IPS DF 4.7 (cell line): ENCODE measurements at regions not wholly inside any gene's neighbourhood (a gene's known extent, or its start where the extent isn't known, plus 50 kb on each side); places are given as distances from the start of the nearest gene placed in this dataset.
"Not testable (repeated sequence)": the region's sequence is repeated elsewhere in the genome, so short reads cannot be mapped to it uniquely, and the experiment has no call there.

Experiments
- DNase-seq: peaks from one replicate; pipeline ENCODE4 v3.0.0-alpha.2; 2013; ENCODE audit warnings: low spot score; ENCODE audit errors: extremely low read depth

DNA sequence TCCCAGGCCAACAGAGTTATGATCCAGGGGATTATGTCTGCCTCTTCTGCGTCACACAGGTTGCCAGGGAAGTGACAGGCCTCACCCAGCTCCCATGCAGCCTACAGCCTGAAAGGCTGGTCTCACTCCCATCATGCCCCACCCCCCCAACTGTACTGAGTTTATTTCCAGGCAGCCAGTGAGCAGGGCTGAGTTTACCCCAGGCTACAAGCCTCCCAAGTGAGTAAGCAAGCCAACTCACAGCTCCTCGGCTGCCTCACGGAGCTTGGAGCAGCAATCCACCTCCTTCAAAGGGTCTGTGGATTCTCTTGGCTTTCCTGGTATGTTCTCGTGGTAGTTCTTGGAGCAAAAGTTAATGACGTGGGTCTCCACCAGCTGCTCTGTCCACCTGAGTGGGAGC is 1147.6 kb upstream of the ADGRL4 start:
- DNase-seq: no peak

DNA sequence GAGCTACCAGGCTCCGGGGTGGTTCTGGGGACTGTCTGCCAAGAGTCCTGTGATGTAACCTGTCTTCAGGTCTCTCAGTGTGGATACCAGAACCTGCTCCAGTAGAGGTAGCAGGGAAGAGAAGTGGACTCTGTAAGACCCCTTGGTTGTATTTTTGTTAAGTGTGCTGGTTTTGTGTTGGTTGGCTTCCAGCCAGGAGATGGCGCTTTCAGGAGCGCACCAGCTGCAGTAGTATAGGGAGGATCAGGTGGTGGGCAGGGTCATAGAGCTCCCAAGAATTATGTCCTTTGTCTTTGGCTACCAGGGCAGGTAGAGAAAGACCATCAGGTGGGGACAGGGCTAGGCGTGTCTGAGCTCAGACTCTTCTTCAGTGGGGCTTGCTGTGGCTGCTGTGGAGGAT is 1147.2 kb upstream of the ADGRL4 start:
- no peak for DNase-seq

DNA sequence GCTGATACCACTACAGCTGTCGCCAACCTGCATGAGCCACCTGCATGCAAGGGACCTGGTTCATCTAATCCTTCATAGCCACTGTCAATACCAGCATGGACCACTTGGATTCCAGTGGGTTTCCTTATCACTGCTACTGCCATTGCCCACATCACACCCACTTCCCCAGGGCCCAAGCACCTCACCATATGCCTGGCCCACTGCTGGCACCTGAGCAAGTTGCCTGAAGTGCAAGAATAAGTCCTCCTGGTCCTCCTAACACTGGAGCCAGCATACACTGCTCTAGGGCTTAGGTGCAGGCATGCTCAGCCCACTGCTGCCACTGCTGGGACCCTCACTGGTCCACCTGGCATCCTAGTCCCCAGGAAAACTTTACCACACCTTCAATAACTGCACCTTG is 1136.8 kb upstream of the ADGRL4 start:
- DNase-seq: no peak

DNA sequence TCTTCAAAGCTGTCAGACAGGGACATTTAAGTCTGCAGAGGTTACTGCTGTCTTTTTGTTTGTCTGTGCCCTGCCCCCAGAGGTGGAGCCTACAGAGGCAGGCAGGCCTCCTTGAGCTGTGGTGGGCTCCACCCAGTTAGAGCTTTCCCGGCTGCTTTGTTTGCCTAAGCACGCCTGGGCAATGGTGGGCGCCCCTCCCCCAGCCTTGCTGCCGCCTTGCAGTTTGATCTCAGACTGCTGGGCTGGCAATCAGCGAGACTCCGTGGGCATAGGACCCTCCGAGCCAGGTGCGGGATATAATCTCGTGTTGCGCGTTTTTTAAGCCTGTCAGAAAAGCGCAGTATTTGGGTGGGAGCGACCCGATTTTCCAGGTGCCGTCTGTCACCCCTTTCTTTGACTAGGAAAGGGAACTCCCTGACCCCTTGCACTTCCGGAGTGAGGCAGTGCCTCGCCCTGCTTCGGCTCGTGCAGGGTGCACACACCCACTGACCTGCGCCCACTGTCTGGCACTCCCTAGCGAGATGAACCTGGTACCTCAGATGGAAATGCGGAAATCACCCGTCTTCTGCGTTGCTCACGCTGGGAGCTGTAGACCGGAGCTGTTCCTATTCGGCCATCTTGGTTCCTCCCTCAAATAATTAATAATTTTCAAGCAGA is 1131.5 kb upstream of the ADGRL4 start:
- not testable (repeated sequence) for DNase-seq

DNA sequence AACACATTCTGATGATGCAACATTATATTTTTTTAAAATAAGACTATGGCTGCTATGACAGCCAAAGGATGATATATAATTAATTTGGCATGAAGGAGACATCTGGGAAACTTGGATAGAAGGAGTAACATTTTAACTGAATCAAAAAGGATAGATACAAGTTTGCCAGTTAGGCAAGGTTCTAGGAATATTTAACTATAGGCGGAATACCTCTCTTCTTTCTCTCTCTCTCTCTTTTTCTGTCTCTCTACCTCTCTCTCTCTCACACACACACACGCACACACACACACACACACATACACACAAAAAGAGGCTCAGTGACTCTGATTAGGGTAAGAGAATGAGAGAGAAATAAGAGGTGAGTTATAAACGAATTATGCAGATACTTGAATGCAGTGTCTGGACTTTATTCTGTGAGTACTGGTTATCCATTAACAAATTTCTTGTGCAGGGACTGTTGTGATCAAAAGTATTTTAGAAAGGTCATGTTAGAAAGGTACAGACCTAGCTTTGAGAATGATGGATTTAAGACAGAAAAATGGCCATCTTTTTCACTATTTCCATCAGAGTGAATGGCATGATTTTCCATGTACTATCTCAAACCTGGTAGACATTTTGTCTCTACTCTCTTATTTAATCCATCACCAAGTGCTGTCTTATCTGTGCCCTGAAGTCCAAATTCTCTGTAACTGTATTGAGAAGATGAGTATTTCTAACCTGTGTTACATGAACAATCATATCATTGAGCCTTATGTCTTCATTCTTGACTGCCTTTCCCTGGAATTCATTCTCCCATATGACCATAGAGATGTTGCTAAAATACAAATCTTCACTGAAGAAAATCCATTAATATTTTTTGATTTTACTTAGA is 1106.9 kb upstream of the ADGRL4 start:
- DNase-seq: no peak

DNA sequence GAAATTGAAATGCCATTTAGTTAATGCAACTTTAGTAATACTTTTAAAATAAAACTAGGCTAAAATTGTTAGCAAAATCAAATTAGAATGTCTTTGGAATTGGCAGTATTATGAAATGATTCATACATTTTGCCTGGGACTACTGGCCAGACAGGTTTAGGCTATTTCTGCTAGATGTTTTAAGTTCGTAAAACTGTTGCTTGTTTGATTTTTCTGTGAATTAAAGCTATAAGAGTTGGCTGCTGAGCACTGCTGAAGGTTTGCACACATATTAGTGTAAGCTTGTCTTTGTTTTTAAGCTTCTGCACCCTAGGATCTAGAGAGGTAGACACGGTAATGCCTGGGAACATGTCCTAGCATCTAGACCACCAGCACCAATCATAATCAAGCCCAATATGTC is 1094.6 kb upstream of the ADGRL4 start:
- no peak for DNase-seq

DNA sequence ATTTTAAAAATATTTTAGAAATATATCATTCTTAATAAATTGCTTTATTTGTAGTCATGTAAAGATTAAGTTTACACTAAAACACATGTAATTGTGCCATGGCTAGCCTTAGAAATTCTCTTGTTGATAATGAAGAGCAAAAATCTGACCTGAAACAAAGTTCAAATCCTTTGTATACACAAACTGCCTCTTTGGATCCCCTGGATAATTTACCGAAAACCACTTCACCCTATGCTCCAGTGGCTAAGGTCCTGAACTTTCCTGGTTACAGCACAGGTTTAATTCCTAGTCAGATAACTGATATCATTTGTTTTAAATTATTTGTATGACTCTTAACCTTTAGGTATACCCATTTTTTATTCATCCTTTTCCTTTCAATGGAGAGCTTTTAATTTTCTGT is 1093.2 kb upstream of the ADGRL4 start:
- DNase-seq: no peak

DNA sequence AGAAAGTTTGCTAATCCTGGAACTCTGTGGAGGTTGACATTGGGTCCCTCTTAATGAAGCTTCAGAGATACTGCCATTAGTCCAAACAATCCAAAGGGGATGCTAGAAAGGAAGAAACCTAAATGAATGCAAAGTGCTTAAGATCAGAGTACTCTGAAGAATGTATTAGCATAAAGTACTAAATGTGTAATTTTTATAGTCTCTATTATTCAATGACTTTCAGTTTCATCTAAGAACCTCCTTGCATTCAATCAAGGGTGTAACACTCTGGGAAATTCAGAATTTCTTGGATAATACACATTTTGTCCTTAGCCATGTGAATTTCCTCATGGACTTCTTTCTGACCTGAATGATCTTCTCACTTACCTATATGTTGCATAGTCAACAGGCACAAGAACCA is 1078.5 kb upstream of the ADGRL4 start:
- no peak for DNase-seq

DNA sequence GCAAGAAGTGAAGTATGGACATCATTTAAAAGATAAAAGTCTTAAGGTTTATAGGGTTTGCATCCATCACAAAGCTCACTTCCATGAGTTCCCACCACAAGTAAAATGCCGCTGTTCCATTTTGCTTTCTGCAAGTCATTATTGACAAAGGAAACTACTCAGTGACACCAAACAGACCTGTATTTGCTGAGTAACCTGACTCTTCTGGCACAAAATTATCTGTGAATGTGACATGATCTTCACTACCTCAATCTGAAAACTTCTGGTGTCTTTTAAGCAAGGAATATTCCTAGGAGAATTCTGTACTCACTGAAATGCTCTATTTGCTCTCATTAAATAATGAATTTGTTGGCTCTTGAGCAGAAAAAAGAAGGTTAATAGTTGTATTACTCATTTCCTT is 1077.4 kb upstream of the ADGRL4 start:
- no peak for DNase-seq

DNA sequence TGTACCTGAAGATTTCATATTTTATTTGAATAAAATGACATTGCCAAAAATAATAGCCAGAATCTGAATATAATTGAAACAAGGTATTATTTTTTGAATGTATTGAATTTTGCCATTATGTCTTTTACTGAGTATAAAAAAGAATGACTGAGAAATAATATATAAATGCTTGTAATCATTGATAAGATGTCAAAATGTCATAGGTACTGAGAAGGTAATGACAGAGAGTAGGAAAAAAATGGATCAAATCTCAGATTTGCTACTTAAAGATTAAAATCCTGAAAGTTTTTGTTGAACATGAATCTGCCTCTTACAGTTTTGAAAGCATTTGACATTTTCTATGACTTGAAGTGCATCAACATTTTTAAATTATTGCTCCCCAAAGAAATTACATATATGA is 1069.9 kb upstream of the ADGRL4 start:
- no peak for DNase-seq

DNA sequence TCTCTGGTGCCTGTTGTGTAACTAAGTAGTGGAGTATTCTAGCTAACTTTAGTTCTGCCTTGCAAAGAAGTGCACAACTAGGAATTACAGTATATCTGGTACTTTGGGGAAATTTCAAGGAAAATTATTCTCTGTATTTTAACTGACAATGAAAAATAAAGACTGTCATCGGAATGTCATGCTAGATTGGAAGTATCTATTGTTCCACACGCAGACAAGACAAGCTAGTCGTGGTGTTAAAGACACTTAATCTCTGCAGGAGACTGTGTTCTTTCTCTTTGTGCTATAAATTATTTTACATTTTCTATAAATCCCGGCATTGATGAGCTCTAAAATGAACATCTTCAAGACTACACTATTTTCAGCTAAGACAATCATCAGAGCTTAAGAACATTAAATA is 1068.8 kb upstream of the ADGRL4 start:
- no peak for DNase-seq

DNA sequence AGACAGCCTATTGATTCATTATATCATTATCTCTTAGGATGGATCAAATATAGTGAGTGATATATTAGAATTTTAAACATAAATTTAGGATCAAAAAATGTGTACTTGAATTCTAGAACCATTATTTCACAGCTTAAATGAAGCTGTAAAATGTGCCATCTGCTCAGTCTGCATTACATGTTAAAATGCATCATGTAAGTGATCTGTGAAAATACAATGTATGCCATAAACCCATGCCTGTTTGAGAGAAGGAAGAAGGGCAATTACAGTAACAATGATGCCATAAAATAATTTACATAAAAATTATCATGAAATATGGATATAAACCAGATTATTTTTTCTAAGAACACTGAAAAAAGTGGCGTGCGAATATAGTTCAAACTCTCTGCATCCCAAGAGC is 1066.0 kb upstream of the ADGRL4 start:
- DNase-seq: no peak

DNA sequence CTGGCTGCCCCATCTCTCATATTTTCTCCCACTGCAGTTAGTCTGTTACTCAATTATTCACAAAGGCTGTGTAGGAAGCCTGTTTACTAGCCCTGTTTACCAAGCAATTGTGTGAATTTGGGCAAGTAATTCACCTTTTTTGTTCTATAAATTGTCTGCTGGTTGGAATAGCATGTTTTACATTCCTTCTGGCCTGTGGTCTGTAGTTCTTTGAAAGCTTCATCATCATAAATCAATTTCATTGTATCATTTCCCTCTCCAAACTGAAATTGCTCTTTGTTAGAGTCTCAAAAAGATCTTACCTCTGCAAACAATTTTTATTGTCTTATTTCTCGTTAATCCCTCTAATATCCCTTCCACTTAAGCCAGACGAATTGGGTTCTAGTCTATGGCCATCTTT is 1059.5 kb upstream of the ADGRL4 start:
- no peak for DNase-seq

DNA sequence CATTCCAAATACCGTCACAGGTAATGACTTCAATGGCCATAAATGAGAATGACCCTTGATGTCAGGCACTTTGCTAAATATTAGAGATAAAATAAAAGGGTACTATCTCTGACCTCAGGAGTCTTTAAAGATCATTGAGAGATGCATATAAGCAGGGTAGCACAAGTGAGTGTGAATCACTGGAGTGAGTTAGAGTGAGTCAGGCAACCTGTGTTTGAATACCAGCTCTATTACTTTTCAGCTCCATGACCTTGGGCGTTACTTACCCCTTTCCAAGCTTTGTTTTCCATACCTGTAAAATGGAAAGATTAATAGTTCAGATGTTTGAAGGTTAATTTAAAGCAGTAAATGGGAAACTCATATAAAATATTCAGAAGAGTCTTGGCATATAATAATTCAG is 1058.0 kb upstream of the ADGRL4 start:
- no peak for DNase-seq

DNA sequence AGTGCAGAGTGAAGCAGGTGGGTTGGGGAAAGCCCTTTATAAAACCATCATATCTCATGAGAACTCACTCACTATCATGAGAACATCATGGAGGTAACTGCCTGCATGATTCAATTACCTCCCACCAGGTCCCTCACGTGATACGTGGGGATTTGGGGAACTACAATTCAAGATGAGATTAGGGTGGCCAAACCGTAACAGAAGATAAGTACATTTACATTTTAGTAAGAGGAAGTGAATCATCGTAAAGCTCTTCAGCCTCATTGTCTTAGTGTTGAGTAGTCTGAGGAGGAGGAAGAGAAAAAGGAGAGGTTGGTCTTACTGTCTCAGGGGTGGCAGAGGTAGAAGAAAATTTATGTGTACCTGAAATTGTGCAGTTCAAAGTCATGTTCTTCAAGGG is 1053.4 kb upstream of the ADGRL4 start:
- DNase-seq: no peak

DNA sequence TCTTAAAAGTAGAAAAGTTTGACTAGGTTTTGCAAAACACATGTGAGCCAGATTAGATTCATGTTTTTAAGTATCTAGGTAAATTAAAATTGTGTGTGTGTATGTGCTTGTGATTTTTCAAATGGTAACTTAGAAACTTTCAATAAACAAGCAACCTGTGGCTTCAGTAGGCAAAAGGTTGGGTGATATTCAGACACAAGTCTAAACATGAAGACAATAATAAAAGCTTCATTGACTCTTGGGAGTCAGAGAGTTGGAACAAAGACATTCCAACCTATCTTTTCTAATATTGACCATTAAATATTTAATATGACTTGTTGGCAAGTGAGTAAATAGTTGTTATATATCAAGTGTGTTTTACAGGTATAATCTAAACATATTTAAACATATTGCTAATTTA is 1049.6 kb upstream of the ADGRL4 start:
- DNase-seq: no peak

DNA sequence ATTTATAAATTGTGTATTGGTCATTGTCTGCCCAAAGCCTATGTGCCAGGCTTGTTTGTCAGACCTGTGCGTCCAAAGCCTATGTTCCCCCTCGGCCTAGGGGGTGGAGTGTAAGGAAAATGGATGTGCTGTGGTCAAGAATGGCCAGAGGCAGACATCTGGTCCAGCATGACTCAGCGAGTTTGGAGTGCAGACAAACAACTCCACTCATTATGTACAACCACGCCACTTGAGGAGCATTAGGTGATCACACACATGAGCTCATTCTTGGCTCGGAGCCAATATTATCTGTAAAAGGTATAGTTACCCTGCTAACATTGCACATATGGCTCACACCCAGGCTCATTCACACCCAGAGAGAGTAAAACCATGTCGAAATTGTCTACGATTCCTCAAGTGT is 1047.6 kb upstream of the ADGRL4 start:
- no peak for DNase-seq

DNA sequence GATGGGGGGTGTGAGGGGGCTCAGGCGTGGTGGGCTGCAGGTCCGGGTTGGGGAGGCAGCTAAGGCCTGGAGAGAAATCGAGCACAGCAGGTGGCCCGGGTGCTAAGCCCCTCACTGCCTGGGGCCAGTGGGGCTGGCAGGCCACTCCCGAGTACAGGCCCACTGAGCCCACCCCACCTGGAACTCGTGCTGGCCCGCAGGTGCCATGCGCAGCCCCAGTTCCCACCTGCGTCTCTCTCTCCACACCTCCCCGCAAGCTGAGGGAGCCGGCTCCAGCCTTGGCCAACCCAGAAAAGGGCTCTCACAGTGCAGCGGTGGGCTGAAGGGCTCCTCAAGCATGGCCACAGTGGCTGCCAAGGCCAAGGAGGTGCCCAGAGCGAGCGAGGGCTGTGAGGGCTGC is 1047.1 kb upstream of the ADGRL4 start:
- DNase-seq: no peak

DNA sequence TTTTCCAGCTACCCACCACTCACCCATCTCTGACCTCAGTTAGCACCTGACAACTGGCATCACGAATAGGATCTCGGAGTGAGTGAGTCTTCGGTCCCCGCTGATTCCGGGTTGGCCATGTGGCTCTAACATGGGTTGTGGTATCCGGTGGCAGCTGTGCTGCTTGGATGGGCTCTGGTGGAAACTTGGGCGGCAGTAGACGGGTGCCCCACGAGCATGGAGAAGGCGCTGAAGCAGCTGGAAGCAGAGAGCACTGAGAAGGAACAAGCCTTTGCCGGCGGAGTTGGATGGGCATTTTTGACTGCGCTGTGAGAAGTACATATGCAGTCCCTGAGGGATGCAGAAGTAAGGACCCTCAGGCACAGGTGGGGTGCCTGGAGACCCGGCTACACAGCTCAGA is 1044.0 kb upstream of the ADGRL4 start:
- no peak for DNase-seq

DNA sequence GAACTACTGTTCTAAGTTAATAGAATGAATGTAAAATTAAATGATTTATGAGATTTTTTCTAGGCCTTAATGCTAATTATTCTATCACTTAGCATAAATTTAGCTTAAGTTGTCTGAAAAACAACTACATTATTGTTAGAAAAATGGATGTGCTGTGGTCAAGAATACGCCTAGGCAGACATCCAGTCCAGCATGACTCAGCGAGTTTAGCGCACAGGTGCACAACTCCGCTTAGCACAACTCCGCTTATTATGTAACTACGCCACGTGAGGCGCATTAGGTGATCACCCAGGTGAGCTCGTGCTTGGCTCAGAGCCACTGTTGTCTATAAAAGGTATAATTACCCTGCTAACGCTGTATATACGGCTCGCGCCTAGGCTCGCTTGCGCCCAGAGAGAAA is 1043.6 kb upstream of the ADGRL4 start:
- no peak for DNase-seq

DNA sequence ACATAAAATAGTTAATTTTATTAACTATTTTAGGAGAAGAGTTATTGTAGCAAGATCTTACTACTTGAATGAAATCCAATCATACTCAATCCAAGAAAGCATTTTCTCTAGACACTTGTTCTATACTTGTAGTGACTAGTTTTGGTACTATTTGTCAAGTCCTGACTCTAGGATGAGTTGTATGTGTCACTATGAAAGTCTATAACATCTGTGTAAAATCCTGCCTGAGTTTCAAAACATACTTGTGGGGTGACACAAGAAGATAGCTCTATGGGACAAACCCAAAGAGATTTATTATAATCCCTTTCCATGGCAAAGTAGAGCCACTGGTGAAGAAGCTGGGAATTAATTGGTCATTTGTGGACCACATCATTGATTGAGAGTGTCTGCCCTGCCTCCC is 1042.2 kb upstream of the ADGRL4 start:
- DNase-seq: no peak

DNA sequence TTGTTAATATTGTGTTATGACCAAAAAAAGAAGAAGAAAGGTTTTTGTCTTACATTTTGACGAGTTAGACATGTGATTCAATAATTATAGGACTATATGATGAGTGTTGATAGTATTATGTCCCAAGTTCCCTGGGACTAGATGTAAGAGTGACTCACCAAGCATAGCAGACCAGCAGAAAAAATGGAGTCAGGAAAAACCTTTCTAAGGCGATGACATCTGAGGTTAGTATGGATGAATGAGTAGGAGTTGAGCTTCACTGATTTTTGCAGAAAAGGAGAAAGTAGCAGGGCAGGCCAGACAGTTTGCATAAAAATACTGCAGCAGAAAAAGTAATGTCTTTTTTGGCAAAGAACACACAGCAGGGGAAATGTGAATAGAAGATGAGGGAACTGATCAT is 1041.3 kb upstream of the ADGRL4 start:
- no peak for DNase-seq

DNA sequence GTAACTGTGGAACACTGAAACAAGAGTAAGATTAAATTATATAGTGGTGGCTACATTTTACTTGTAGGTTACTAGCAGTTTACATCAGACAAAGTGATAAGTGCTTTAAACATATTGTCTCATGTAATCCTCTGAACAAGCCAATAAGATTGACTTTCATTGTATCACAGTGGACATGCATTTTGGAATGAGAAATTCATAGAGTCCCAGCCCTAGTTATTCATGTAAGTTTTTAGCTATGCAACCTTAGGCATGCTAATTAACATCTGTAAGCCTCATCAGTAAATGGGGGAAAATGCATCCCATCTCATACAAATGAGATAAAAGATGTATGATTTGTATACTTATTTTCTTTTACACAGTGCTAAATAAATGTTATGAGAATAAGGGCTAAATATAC is 1038.1 kb upstream of the ADGRL4 start:
- no peak for DNase-seq
